HT1080 (cell line): ENCODE measurements at regions not wholly inside any gene's neighbourhood (a gene's known extent, or its start where the extent isn't known, plus 50 kb on each side); places are given as distances from the start of the nearest gene placed in this dataset.
"Not testable (repeated sequence)": the region's sequence is repeated elsewhere in the genome, so short reads cannot be mapped to it uniquely, and the experiment has no call there.

ENCODE experiments used
- DNase-seq: peaks from one replicate; pipeline ENCODE4 v3.0.0-alpha.2; 2015; ENCODE audit warnings: low read depth

DNA sequence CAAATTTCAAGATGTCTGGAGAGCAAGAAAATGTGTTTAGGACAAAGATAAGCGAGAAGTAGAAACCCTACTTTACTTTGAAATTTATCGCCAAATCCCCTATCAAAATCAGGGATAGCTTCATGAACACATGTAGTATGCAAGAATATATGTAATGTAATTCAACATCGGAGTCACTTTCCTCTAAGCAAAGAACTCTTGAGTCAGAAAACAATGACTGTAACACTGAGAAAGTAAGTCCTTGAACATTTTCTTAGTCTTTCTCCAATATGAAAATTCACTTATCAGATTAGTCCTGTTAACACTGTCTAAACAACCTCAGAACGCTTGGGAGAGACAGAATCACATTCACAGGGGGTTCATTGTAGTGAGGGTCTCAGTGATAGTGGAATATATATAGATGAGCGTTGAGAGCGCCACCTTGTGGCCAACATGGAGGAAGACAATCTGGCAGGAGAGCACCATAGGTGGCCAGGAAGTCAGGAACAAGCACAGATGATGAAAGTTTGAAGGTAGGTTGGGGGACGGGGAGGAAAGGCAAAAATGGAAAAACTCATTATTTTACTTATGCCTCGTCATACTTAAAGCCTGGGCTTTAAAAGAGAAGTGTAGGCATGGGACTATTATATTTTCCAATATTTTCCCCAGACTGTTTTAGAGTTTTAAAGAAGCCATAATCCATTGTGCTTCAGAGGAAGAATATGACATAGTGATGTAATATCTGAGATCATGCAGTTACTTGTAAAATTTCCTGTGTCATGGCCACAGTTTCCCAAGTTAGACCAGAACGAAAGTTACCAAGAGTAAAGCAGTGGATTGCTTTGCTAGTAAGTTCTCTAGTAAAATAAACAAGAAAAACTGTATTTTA lies 115.5 kb upstream of the GNAI1 start:
- peak; percentile 47 for DNase-seq

DNA sequence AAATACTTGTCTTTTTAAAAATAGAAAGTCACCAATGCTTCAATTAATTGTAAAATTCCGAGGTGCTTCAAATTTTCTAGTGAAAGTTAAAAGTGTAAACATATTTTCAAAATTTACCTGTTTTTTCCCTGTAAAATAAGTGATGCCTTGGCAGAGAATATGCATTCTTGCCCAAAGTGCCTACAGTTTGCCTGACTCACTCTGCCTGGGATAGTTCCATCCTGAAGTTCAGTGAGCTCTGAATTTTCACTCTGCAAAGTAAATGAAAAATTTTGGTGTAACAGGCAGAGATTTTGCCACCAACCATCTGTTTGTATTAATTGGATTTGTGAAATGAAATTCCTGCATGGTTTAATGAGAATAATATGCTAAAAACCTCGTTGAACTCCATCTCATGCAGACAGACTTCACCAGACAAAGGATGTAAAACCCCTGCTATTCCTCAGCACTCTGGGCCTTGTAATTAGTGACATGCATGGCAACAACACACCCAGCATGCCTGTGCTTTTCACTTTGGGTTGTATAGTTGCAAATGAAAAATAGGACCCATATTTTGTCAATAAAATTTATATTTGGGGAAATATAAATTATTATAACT lies 117.4 kb upstream of the GNAI1 start:
- no peak for DNase-seq

DNA sequence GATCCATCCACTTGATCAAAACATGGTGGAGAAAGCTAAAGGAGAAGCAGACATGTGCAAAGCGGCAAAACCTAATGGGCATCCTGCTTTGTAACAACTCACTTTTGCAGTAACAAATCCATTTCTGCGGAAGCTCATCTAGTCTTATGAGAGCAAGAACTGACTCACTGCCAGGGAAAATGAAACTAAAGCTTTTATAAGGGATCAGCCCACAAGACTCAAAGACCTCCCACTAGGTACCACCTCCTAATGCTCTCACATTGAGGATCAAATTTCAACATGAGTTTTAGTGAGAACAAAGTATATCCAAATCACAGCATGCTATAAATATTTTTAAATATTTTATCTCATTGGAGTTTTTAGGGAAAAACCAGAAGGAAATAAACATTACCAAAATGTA lies 120.1 kb upstream of the GNAI1 start:
- peak; percentile 60 for DNase-seq

DNA sequence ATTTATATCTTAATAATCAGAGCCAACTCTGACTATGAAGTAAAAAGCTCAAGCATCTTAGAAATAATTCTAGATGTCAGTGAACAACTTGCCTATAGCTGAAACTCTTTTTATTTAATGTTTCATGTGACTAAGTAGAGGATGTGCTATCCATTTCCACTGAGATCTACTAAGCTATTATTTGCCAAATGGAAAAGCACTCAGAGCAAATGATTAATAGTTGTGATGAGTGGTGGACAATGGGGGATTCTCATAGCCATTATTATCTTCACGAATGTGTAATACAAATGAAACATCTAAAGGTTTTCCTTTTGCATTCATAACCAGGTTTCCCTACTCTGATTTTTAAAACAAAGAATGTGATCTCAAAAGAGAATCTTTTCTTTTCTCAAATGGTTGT lies 126.6 kb upstream of the GNAI1 start:
- DNase-seq, result no peak

DNA sequence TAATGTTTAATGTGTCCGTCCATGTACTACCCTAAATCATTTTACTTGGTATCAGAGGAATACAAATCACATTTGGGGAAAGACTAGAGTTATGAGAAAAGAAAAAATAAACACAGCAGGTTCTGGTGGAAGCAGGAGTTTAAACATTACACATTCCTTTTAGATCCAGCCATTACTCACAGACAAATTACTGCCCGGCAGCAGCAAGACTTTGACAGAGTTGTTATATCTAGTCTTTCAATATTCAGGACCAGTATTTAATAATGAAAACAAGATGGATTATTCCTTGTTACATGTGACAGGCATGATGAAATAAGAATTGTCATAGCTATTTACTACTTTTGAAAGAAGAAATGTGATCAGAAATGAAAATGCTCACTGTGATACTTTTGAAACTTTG lies 131.8 kb upstream of the GNAI1 start:
- DNase-seq, result no peak

DNA sequence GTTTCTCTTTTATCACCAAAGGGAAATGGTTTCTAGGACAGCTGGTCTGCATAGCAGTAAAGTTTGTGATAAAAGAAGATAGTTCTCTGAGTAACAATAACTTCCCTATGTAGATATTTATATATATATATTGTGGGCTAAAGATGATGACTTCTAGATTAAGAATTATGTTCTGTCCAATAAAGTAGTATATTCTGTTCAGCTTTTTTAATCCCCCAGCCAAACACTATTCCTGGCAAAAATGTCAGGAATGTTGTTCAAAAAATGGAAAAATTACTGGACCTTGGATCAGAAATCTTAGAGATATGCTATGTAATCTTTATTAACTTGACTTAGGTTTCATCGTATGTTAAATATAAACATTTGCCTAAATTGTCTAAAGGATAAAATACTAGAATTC lies 136.3 kb upstream of the GNAI1 start:
- DNase-seq, result no peak

DNA sequence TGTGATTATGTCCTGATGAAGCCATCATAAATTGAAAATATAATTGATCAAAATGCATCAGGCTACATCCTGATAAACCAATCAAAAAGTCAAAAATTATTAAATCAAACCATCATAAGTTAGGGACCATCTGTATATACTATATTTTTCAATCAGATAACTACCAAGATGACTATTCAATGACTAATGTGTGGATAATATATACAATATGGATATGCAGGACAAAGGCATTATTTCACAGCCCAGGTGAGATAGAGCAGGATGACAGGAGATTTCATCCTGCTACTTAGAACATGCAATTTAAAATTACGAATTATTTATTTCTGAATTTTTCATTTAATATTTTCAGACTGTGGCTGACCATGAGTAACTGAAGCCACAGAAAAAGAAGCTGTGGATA lies 137.3 kb upstream of the GNAI1 start:
- no peak for DNase-seq

DNA sequence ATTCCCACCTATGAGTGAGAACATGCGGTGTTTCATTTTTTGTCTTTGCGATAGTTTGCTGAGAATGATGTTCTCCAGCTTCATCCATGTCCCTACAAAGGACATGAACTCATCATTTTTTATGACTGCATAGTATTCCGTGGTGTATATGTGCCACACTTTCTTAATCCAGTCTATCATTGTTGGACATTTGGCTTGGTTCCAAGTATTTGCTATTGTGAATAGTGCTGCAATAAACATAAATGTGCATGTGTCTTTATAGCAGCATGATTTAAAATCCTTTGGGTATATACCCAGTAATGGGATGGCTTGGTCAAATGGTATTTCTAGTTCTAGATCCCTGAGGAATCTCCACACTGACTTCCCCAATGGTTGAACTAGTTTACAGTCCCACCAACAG lies 138.9 kb upstream of the GNAI1 start:
- not testable (repeated sequence) for DNase-seq

DNA sequence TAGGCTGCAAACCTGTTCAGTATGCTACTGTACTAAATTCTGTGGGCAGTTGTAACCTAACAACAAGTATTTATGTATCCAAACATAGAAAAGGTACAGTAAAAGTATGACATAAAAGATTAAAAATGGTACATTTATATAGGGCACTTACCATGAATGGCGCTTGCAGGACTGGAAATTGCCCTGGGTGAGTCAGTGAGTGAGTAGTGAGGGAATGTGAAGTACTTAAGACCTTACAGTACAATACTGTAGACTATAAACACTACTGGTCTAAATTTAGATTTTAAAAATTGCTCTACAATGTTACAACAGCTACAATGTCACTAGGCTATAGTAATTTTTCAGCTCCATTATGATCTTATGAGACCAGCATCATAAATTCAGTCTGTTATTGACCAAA lies 146.0 kb upstream of the GNAI1 start:
- peak; percentile 27 for DNase-seq

DNA sequence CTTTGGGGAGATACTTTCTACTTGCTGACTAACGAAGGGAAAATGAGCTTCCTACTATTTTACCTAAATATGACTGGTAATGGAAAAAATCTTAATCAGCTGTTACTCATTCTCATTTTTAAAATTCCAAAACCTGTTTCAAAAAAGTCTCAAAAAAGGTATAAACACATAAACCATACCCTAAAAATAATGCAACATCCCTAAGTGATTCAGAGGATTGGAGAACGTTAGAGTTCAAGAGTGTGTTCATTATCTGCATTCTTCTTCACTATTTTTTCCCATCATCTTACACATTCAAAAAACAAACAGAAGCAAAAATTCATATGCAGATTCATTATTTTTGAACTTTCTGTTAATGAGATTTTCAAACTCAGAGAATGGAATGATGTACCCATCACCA lies 150.4 kb upstream of the GNAI1 start:
- DNase-seq, result no peak

DNA sequence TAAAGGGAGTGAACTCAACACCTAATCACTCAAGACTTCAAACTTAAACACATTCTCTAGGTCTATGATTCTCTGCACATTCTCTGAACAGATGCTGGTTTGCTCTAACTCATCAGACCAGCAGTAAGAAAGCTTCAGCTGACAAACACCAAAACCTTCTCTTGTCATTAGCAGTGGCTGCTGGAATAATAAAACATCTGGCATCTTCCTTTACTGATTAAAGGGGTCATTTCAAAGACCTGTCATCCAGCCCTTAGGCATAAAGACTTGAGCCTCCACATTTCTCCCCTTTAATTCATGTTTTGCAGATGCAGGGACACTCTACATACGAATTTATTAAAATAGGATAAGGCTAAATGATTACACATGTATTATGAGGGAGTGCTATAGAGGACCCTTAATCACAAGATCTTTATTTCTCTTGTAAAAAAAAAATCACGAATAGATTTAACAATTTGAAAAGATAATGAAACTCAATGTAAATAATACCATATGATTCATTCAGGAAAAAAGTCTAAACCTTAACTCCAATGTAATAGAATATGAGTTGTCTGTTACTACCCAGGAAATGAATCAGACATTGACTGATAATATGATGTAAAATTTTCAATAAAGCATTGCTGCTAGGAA lies 152.4 kb upstream of the GNAI1 start:
- peak; percentile 44 for DNase-seq

DNA sequence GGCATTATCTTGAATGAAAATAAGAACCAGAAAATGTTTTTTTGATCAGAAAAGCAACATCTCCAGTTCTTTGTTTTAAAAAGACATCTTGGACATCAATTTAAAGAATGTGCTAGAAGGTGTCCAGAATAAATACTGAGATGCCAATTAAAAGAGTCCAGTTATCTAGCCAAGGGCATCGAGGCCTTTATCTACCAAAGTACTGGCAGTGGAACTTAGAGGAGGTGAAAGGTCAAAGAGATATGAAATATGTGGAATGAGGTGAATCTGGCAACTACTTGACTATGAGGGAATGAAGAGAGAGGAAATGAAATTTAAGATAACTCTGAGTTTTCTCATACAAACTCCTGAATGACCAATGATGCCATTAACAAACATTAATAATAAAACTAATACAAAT lies 154.3 kb upstream of the GNAI1 start:
- DNase-seq, result no peak

DNA sequence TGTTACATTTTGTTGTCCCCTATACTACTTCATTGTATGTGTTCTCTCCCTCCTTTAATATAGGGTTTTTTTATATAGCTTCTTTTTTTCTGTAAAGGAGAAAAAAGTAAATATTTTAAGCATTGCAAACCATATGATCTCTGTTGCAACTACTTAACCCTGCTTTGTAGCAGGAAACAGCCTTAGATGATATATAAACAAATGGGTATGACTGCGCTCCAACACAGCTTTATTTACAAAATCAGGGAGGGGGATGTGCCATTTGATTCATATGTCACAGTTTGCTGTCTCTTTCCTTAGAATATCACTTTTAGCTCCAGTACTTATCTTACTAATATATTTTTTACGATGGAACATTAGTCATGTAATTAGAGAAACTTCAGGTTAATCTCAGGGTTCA lies 155.2 kb upstream of the GNAI1 start:
- DNase-seq, result no peak

DNA sequence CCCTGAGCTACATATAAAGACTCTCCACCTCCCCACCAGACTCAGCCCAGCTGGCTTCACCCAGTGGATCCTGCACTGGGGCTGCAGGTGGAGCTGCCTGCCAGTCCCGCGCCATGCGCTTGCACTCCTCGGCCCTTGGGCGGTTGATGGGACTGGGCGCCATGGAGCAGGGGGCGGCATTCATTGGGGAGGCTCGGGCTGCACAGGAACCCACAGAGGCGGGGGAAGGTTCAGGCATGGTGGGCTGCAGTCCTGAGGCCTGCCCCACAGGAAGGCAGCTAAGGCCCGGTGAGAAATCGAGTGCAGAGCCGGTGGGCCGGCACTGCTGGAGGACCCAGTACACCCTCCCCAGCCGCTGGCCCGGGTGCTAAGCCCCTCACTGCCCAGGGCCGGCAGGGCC lies 157.2 kb upstream of the GNAI1 start:
- no peak for DNase-seq

DNA sequence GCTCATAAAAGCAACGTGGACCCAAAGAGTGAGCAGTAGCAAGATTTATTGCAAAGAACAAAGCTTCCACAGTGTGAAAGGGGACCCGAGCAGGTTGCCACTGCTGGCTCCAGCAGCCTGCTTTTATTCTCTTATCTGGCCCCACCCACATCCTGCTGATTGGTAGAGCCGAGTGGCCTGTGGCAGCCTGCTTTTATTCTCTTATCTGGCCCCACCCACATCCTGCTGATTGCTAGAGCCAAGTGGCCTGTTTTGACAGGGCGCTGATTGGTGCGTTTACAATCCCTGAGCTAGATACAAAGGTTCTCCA lies 158.0 kb upstream of the GNAI1 start:
- DNase-seq, result not testable (repeated sequence)

DNA sequence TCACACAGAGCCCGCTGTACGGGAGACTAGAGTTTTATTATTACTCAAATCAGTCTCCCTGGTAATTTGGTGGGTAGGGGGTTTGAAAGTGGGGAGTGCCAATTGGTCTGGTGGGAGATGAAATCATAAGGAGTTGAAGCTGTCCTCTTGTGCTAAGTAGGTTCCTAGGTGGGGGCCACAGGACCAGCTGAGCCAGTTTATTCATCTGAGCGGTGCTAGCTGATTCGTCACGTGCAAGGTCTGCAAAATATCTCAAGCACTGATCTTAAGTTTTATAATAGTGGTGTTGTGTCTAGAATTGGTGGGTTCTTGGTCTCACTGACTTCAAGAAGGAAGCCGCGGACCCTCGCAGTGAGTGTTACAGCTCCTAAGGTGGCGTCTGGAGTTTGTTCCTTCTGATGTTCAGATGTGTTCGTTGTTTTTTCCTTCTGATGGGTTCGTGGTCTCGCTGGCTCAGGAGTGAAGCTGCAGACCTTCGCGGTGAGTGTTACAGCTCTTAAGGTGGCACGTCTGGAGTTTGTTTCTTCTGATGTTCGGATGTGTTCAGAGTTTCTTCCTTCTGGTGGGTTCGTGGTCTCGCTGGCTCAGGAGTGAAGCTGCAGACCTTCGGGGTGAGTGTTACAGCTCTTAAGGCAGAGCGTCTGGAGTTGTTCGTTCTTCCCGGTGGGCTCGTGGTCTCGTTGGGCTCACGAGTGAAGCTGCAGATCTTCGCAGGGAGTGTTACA lies 158.5 kb upstream of the GNAI1 start:
- DNase-seq, result not testable (repeated sequence)

DNA sequence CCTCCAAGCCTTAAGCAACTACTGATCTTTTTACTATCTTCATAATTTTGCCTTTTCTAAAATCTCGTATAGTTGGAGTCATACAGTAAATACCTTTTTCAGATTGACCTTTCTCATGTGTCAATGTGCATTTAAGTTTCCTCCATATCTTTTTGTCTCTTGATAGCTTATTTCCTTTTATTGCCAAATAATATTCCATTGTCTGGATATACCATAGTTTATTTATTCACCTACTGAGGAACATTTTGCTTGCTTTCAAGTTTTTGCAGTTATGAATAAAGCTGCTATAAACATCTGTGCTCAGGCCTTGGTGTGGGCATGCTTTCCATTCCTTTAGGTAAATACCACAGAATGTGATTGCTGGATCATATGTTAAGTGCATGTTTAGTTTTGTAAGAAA lies 161.2 kb upstream of the GNAI1 start:
- no peak for DNase-seq

DNA sequence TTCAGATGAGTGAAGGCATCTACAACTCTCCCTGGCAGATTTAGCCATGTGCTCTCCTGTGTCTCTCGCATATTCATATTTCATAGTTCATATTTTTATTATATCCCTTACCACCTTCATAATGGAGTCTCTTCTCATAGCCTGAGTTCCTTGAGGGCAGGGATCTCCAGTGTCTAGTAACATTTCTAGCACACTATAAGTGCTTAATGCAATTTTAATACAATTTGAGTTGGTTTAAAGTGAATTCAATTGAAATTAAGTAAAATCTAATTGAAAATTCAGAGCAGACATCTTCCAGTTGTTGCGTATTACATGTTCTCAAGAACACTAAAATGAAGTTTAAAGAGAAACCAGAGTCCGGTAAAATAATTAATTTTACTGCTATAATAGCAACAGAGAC lies 163.6 kb upstream of the GNAI1 start:
- DNase-seq, result no peak

DNA sequence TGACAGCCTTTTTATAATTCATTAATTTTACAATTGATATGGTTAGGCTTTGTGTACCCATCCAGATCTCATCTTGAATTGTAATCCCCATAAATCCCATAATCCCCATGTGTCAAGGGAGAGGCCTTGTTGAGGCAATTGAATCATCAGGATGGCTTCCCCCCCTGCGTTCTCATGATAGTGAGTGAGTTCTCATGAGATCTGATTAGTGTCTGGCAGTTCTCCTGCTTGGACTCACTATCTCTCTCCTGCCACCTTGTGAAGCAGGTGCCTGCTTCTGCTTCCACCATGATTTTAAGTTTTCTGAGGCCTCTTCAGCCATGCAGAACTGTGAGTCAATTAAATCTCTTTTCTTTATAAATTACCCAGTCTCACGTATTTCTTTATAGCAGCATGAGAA lies 165.7 kb upstream of the GNAI1 start:
- no peak for DNase-seq

DNA sequence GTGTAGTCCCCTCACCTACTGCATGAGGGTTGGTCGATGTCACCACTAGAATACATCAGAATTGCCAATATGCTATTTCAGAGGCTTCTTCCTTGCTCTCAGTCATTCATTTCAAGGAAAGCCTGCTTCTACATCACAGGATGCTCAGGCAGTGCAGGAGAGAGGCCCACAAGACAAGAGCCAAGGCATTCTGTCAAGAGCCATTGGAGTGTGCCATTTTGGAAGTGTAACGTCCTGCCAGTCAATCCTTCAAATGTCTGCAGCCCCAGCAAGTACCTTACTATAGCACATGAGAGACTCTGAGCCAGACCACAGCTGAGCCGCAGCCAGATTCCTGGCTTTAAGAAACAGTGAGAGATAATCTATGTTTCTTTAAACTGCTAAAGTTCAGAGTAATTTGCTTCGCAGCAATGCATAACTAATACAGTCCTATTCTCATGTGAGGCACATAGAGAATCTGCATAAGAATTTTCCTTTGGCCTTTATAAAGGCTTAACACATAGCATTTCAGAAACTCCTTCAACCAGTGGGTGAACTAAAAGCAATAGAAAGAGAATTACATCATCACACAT lies 166.5 kb upstream of the GNAI1 start:
- DNase-seq, result no peak

DNA sequence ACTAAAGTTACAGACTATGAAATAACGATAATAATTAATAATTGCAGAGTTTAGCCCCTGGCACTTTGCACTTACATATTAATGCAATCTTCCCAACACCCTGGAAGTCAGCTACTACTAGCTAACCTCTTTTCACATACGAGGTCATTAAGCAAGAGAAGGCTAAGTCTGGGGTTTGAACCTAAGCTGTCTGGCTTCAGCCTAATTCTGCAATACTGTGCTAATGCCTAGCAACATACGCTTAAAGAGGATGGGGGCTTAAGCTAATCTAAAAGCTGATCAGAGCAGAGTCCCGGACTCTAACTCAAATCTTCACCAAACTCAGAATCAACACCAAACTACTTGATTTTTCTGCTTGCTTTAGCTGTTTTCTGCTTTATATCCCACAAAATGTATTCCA lies 168.7 kb upstream of the GNAI1 start:
- DNase-seq, result no peak

DNA sequence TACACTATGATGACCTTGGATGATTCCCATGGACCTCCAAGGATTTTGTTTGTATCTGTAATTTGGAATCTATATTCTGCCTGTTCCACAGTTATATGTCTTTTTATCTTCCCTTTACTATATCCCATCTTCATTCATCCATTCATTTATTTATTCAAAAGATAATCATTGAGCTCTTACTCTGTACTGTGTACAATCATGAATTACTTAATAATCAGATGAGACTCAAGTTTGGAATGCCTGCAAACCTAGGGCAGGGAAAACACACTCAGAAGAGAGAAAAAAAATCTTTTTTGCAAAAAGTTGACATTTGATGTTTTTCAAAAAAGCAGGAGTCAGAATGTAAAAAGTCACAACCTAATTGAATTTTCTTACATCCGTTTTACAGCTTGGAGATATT lies 170.2 kb upstream of the GNAI1 start:
- DNase-seq, result no peak
